HFF-Myc (cell line): ENCODE measurements at regions not wholly inside any gene's neighbourhood (a gene's known extent, or its start where the extent isn't known, plus 50 kb on each side); places are given as distances from the start of the nearest gene placed in this dataset.

Source experiments
- DNase-seq: peaks from one replicate; pipeline ENCODE4 v3.0.0-alpha.2; 2011; ENCODE audit warnings: low read depth; ENCODE audit errors: extremely low read depth
- H3K4me3 ChIP-seq: replicated peaks from 2 replicates; pipeline ENCODE4 v1.5.1; 2011; ENCODE audit warnings: low read depth, mild to moderate bottlenecking, control low read depth, low read length
- CTCF ChIP-seq: IDR thresholded peaks from 2 replicates; pipeline ENCODE4 v1.5.1; 2012; ENCODE audit warnings: mild to moderate bottlenecking, low read depth, low read length, control low read depth; ENCODE audit errors: missing control alignments

- DNase-seq = no peak
- no peak overlapping the region for H3K4me3 ChIP-seq
- no peak for TF ChIP-seq CTCF
These were observed 111.8 kb downstream of the ASB7 start for GRCh38 chr15:100714034-100714748.

GRCh38 chr15:100714749-100715342 is 112.5 kb downstream of the ASB7 start:
- H3K4me3 ChIP-seq = no peak overlapping the region
- DNase-seq = no peak
- TF ChIP-seq CTCF = no peak

GRCh38 chr15:100715571-100716455 is 113.4 kb downstream of the ASB7 start:
- TF ChIP-seq CTCF = no peak
- H3K4me3 ChIP-seq = no peak overlapping the region
- no peak for DNase-seq

- DNase-seq = no peak
- H3K4me3 ChIP-seq = no peak overlapping the region
- TF ChIP-seq CTCF = no peak
These were observed 114.2 kb downstream of the ASB7 start for GRCh38 chr15:100716456-100717085.

- TF ChIP-seq CTCF = no peak
- H3K4me3 ChIP-seq = no peak overlapping the region
- DNase-seq = no peak
These were observed 115.2 kb downstream of the ASB7 start for GRCh38 chr15:100717596-100717995.

- no peak overlapping the region for H3K4me3 ChIP-seq
- no peak for DNase-seq
- TF ChIP-seq CTCF = no peak
These were observed 115.9 kb downstream of the ASB7 start for GRCh38 chr15:100718075-100718980.
